K562 (cell line): ENCODE measurements at regions not wholly inside any gene's neighbourhood (a gene's known extent, or its start where the extent isn't known, plus 50 kb on each side); places are given as distances from the start of the nearest gene placed in this dataset.
"Not testable (repeated sequence)": the region's sequence is repeated elsewhere in the genome, so short reads cannot be mapped to it uniquely, and the experiment has no call there.

Experiments used
- ATAC-seq: fragments of 200-7000 bp; cut with Tn5 transposase; 3 replicates; pipeline ENCODE4 v1.9.1; 2020; ENCODE audit warnings: moderate library complexity
- BruUV-seq: library from RNA; stranded (reverse); fragments of 400-500 nt; replicated peaks from 2 replicates; lab custom pipeline; 2021; lab: Mats Ljungman, UMichigan
- CTCF ChIA-PET: fragments of 300-600 bp; formaldehyde crosslinking; extraction: SDS; loops from one replicate; lab custom pipeline; 2021; ENCODE audit warnings: low intra/inter-chr PET ratio; lab: Yijun Ruan, JAX
- POLR2A ChIA-PET: fragments of 300-600, 350-650 bp; sonication (Branson Sonifier 250); formaldehyde crosslinking; extraction: SDS; loops from one replicate; lab custom pipeline; 2021; ENCODE audit warnings: antibody characterized with exemption, inconsistent platforms; lab: Yijun Ruan, JAX
- DNase-seq, 4 experiments: peaks; one replicate each; pipeline versions ENCODE4 v3.0.0 to v3.0.0-alpha.2; 2011 to 2018; ENCODE audit warnings: low spot score in 3 of 4, mixed read lengths in 3 of 4; ENCODE audit errors: extremely low read depth in 1 of 4
- FAIRE-seq: peaks from 2 replicates; lab custom pipeline; 2011; peaks lifted over from hg19 to GRCh38; lab: Jason Lieb, UNC
- H2AFZ ChIP-seq: 2 replicates; pipeline ENCODE4 v1.6.0; 2011; ENCODE audit warnings: low read depth, low read length, control low read depth, inconsistent platforms
- H3K27ac ChIP-seq: fragments of 200-600 bp; 3 replicates; pipeline ENCODE4 v1.8.0; 2011; ENCODE audit warnings: low read depth, mild to moderate bottlenecking, control low read depth, inconsistent platforms, low read length, moderate library complexity, mixed read lengths; ENCODE audit errors: extremely low read depth
- H3K27me3 ChIP-seq, 2 experiments: fragments of 300-600 bp in 1 of 2; 2 replicates in 1 of 2; 3 replicates in 1 of 2; pipeline versions ENCODE4 v1.6.0 to v1.8.0; 2011; ENCODE audit warnings: inconsistent platforms in 2 of 2, low read length in 2 of 2, mild to moderate bottlenecking in 1 of 2, mixed read lengths in 1 of 2, moderate library complexity in 1 of 2; ENCODE audit not compliant: control insufficient read depth in 2 of 2, insufficient read depth in 2 of 2
- H3K36me3 ChIP-seq: fragments of 300-600 bp; 3 replicates; pipeline ENCODE4 v1.8.0; 2011; ENCODE audit warnings: mild to moderate bottlenecking, low read length, inconsistent platforms; ENCODE audit not compliant: control insufficient read depth, insufficient read depth
- H3K4me1 ChIP-seq, 2 experiments: fragments of 200-600 bp in 1 of 2; replicated peaks in 1 of 2; 2 replicates in 1 of 2; 3 replicates in 1 of 2; pipeline versions ENCODE4 v1.5.1 to v1.8.0; 2011; ENCODE audit warnings: inconsistent platforms in 2 of 2, low read length in 2 of 2, mild to moderate bottlenecking in 1 of 2, mixed read lengths in 1 of 2, moderate library complexity in 1 of 2; ENCODE audit not compliant: control insufficient read depth in 2 of 2, insufficient read depth in 2 of 2
- H3K4me2 ChIP-seq: 2 replicates; pipeline ENCODE4 v1.6.1; 2011; ENCODE audit warnings: low read length, control low read depth, inconsistent platforms, mixed read lengths; ENCODE audit not compliant: insufficient read depth
- H3K4me3 ChIP-seq: fragments of 200-600 bp; sonication (generic), shearing (Covaris generic); 2 replicates; pipeline ENCODE4 v1.5.1; 2016; ENCODE audit warnings: control low read depth, inconsistent platforms
- H3K79me2 ChIP-seq: fragments of 200-600 bp; 3 replicates; pipeline ENCODE4 v1.8.0; 2011; ENCODE audit warnings: low read length, inconsistent platforms; ENCODE audit not compliant: control insufficient read depth, insufficient read depth
- H3K9ac ChIP-seq, 2 experiments: 2 replicates each; pipeline versions ENCODE4 v1.6.0 to v1.6.1; 2011; ENCODE audit warnings: low read depth in 2 of 2, low read length in 2 of 2, control low read depth in 1 of 2, inconsistent platforms in 1 of 2, mild to moderate bottlenecking in 1 of 2, mixed read lengths in 1 of 2; ENCODE audit not compliant: insufficient read depth in 1 of 2
- H3K9me1 ChIP-seq: one replicate; pipeline ENCODE4 v1.6.0; 2011; ENCODE audit warnings: inconsistent platforms, mild to moderate bottlenecking, low read length, moderate library complexity; ENCODE audit not compliant: control insufficient read depth, insufficient read depth
- H3K9me3 ChIP-seq: replicated peaks from 2 replicates; pipeline ENCODE4 v1.5.1; 2011; ENCODE audit warnings: low read depth, low read length, inconsistent platforms; ENCODE audit not compliant: control insufficient read depth, insufficient read depth
- H4K20me1 ChIP-seq: replicated peaks from 2 replicates; pipeline ENCODE4 v1.6.1; 2011; ENCODE audit warnings: low read length, inconsistent platforms, mixed read lengths; ENCODE audit not compliant: control insufficient read depth, insufficient read depth
- COPS2 ChIP-seq: fragments of 450-650 bp; conservative IDR thresholded peaks from 2 replicates; pipeline ENCODE4 v1.6.1; 2016; ENCODE audit warnings: mild to moderate bottlenecking, moderate library complexity
- DMBX1 ChIP-seq: fragments of 250-450 bp; sonication (Bioruptor Pico); IDR thresholded peaks from 2 replicates; pipeline ENCODE4 v1.8.0; 2022; ENCODE audit warnings: inconsistent platforms, mild to moderate bottlenecking, moderate library complexity, borderline replicate concordance
- FOXP4 ChIP-seq: sonication (generic); formaldehyde crosslinking; IDR thresholded peaks from 2 replicates; pipeline ENCODE4 v1.8.0; 2022; ENCODE audit warnings: mild to moderate bottlenecking, missing genetic modification reagents, borderline replicate concordance
- RBM25 ChIP-seq: fragments of 200-400 bp; formaldehyde crosslinking; IDR thresholded peaks from 2 replicates; pipeline ENCODE4 v1.6.1; 2018; ENCODE audit warnings: low read length, low read depth, moderate library complexity; ENCODE audit not compliant: severe bottlenecking
- TCFL5 ChIP-seq: fragments of 250-450 bp; sonication (Bioruptor Pico); conservative IDR thresholded peaks from 2 replicates; pipeline ENCODE4 v1.6.1; 2021; ENCODE audit warnings: mild to moderate bottlenecking, moderate library complexity, matching md5 sums
- TFAM ChIP-seq: fragments of 250-450 bp; sonication (Bioruptor Pico); conservative IDR thresholded peaks from 2 replicates; pipeline ENCODE4 v1.5.0; 2021; ENCODE audit warnings: mild to moderate bottlenecking, moderate library complexity
- ZBTB26 ChIP-seq: fragments of 450-650 bp; formaldehyde crosslinking; IDR thresholded peaks from 2 replicates; pipeline ENCODE4 v1.4.0; 2022; ENCODE audit warnings: missing genetic modification characterization
- ZNF740 ChIP-seq, 3 experiments: fragments of 200-800 bp in 1 of 3; sonication (Bioruptor generic) in 1 of 3; sonication (generic) in 1 of 3; formaldehyde crosslinking in 1 of 3; IDR thresholded peaks; 2 replicates each; pipeline versions ENCODE4 v1.6.1 to v1.8.0; 2016 to 2022; ENCODE audit warnings: mild to moderate bottlenecking in 2 of 3, missing compliant biosample characterization in 2 of 3, missing genetic modification characterization in 2 of 3, missing genetic modification reagents in 1 of 3
- WGBS: fragments of 100-300 bp; shearing (Covaris generic); methylation state at CpG from one replicate; pipeline ENCODE4 v1.1.6; 2016; ENCODE audit warnings: low coverage, mixed read lengths; ENCODE audit not compliant: insufficient coverage; ENCODE audit errors: missing lambda C conversion rate; 5-methylcytosine and 5-hydroxymethylcytosine counted together
- in situ Hi-C: fragments of 300-500 bp; cut with MboI; formaldehyde crosslinking; loops from 4 replicates; pipeline ENCODE4 v1.15.0; 2018; ENCODE audit warnings: inconsistent platforms, mixed read lengths
- intact Hi-C: fragments of 100-400 bp; cut with micrococcal nuclease; formaldehyde crosslinking; loops from 2 replicates; pipeline ENCODE4 v1.14.2; 2022

GRCh38 chr9:26665666-26666065 is 226.9 kb downstream of the CAAP1 start (continued):
- TF ChIP-seq RBM25 (no peak), DMBX1 (CRISPR knock-in tag) (no peak), FOXP4 (CRISPR knock-in tag) (no peak), ZNF740 (CRISPR knock-in tag; IDR thresholded peaks at IDR 0.05) (no peak), ZNF740 (tag; IDR thresholded peaks at IDR 0.05) (no peak), TFAM (CRISPR knock-in tag) (no peak), ZBTB26 (CRISPR knock-in tag) (no peak), TCFL5 (CRISPR knock-in tag) (no peak), COPS2 (no peak)

GRCh38 chr9:26664087-26664773 is 228.4 kb downstream of the CAAP1 start:
- DNase-seq, H3K9ac ChIP-seq, FAIRE-seq, H3K36me3 ChIP-seq, CTCF ChIA-PET, H2AFZ ChIP-seq, POLR2A ChIA-PET, ATAC-seq, H3K9me1 ChIP-seq, intact Hi-C loops, H3K4me3 ChIP-seq, in situ Hi-C loops, H3K79me2 ChIP-seq, H3K27ac ChIP-seq, H3K4me2 ChIP-seq, BruUV-seq, H3K27me3 ChIP-seq, H3K4me1 ChIP-seq, H4K20me1 ChIP-seq, H3K9me3 ChIP-seq: not testable (repeated sequence)
- WGBS = no CpG with 5 or more reads among the region's 49 CpGs
